ENCODE measurements at regions not wholly inside any gene's neighbourhood (a gene's known extent, or its start where the extent isn't known, plus 50 kb on each side); places are given as distances from the start of the nearest gene placed in this dataset.

- Histone ChIP-seq H3K27me3 (no peaks in the 10 kb centered on the region), H3K4me1 (peaks cover 0 to 4% of the 10 kb centered on the region in 2 donors), H3K9me3 (no peaks in the 10 kb centered on the region), H3K36me3 (no peaks in the 10 kb centered on the region), H3K4me3 (no peak overlapping the region), H3K27ac (peak overlapping the region in 1 of 2 donors; percentile 18)
- DNase-seq (peak in 3 of 4 donors; percentile 50 to 54 (median 50)), ATAC-seq (peak; percentile 90)
- intact Hi-C loops (cut with DNase I) = no loop called here
- TF ChIP-seq, protein P1, sequence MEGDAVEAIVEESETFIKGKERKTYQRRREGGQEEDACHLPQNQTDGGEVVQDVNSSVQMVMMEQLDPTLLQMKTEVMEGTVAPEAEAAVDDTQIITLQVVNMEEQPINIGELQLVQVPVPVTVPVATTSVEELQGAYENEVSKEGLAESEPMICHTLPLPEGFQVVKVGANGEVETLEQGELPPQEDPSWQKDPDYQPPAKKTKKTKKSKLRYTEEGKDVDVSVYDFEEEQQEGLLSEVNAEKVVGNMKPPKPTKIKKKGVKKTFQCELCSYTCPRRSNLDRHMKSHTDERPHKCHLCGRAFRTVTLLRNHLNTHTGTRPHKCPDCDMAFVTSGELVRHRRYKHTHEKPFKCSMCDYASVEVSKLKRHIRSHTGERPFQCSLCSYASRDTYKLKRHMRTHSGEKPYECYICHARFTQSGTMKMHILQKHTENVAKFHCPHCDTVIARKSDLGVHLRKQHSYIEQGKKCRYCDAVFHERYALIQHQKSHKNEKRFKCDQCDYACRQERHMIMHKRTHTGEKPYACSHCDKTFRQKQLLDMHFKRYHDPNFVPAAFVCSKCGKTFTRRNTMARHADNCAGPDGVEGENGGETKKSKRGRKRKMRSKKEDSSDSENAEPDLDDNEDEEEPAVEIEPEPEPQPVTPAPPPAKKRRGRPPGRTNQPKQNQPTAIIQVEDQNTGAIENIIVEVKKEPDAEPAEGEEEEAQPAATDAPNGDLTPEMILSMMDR (IDR thresholded peaks at IDR 0.05) = no peak
Observed at GRCh38 chr3:23712656-23713559, 92.8 kb upstream of the UBE2E1 start.

DNA sequence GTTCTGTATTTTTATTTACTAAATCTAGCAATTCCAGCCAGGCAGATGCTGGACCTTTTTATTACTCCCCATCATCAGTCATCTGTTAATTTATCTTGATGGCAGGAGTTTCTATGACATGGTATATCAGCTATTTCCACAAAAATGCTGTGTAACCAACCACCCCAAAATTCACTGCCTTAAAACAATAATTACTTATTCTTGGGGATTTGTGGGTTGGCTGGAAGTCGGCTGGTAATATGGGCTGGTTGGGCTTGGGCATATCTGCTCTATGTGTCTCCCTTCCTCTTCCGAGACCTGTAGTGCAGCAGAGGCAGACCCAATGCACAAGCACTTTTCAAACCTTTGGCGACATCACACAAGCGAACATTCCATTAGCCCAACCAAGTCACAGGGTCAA, 92.1 kb upstream of the UBE2E1 start:
- DNase-seq (no peak), ATAC-seq (no peak)
- Histone ChIP-seq H3K27me3 (no peaks in the 10 kb centered on the region), H3K4me1 (peaks cover 0 to 4% of the 10 kb centered on the region in 2 donors), H3K36me3 (no peaks in the 10 kb centered on the region), H3K27ac (no peak overlapping the region), H3K4me3 (no peak overlapping the region), H3K9me3 (no peaks in the 10 kb centered on the region)
- TF ChIP-seq, protein P1 (IDR thresholded peaks at IDR 0.05) = no peak
- intact Hi-C loops (cut with DNase I) = no loop called here

- intact Hi-C loops (cut with DNase I) = no loop called here
Observed at GRCh38 chr3:23720059-23720458, 85.7 kb upstream of the UBE2E1 start.

GRCh38 chr3:23720885-23721284, 84.9 kb upstream of the UBE2E1 start:
- Histone ChIP-seq H3K4me3 (no peak overlapping the region), H3K36me3 (no peaks in the 10 kb centered on the region), H3K4me1 (peaks cover 0 to 3% of the 10 kb centered on the region in 2 donors), H3K9me3 (no peaks in the 10 kb centered on the region), H3K27ac (no peak overlapping the region), H3K27me3 (no peaks in the 10 kb centered on the region)
- no peak for DNase-seq
- ATAC-seq = no peak
- TF ChIP-seq, protein P1 (IDR thresholded peaks at IDR 0.05) = no peak
- intact Hi-C loops (cut with DNase I) = no loop called here

More at GRCh38 chr3:23720059-23720458, 85.7 kb upstream of the UBE2E1 start:
- H3K27ac ChIP-seq = no peak overlapping the region
- peaks cover 0 to 3% of the 10 kb centered on the region in 2 donors for H3K4me1 ChIP-seq
- no peaks in the 10 kb centered on the region for H3K27me3 ChIP-seq
- DNase-seq = no peak
- TF ChIP-seq, protein P1 (IDR thresholded peaks at IDR 0.05) = no peak
- no peak for ATAC-seq
- H3K4me3 ChIP-seq = no peak overlapping the region
- no peaks in the 10 kb centered on the region for H3K36me3 ChIP-seq
- no peaks in the 10 kb centered on the region for H3K9me3 ChIP-seq

GRCh38 chr3:23723141-23723540, 82.6 kb upstream of the UBE2E1 start:
- TF ChIP-seq, protein P1 (IDR thresholded peaks at IDR 0.05) = no peak
- no peak overlapping the region for H3K27ac ChIP-seq
- H3K4me3 ChIP-seq = no peak overlapping the region
- peaks cover 0 to 3% of the 10 kb centered on the region in 2 donors for H3K4me1 ChIP-seq
- no peaks in the 10 kb centered on the region for H3K27me3 ChIP-seq
- H3K9me3 ChIP-seq = no peaks in the 10 kb centered on the region
- ATAC-seq = no peak
- no peak for DNase-seq
- intact Hi-C loops (cut with DNase I) = no loop called here
- H3K36me3 ChIP-seq = no peaks in the 10 kb centered on the region
